ENCODE measurements at regions not wholly inside any gene's neighbourhood (a gene's known extent, or its start where the extent isn't known, plus 50 kb on each side); places are given as distances from the start of the nearest gene placed in this dataset.

DNA sequence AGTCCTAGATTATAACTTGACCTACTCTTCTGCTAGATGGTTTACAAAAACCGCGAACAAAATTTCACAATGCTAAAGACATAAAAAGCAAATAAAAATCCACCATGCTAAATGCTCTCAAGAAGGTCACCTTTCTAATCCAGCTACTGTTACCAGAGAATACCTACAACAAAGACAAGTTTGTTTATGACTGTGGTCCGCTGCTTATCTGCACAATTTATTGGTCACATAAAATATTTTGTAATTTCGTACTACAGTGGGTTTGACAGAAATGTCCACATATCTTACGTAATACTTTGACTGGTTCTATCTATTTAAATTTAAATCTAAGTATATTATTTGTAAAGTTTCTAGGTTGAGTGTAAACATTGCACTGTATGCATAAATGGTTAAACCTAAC is 257.6 kb upstream of the ZNF608 start:
- no peak for DNase-seq (ENCODE audit: low spot score)

DNA sequence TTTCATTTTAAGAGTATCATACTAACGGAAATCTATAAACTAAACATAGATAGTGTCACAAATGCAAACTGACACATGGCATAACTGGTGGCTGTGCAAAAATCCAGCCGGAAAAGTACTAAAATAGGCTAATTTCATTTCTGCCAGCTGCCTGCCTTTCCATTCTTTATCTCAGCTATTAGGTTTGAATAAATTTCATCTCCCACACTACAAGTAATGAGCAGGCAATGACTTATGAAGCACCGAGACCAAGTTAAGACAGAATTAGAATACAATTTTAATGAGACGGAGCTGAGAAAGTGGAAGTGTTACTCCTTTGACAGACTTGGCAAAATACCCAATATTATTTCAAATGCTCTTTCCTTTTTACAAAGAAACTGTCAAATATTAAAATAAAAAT is 258.8 kb upstream of the ZNF608 start:
- no peak for DNase-seq (ENCODE audit: low spot score)

DNA sequence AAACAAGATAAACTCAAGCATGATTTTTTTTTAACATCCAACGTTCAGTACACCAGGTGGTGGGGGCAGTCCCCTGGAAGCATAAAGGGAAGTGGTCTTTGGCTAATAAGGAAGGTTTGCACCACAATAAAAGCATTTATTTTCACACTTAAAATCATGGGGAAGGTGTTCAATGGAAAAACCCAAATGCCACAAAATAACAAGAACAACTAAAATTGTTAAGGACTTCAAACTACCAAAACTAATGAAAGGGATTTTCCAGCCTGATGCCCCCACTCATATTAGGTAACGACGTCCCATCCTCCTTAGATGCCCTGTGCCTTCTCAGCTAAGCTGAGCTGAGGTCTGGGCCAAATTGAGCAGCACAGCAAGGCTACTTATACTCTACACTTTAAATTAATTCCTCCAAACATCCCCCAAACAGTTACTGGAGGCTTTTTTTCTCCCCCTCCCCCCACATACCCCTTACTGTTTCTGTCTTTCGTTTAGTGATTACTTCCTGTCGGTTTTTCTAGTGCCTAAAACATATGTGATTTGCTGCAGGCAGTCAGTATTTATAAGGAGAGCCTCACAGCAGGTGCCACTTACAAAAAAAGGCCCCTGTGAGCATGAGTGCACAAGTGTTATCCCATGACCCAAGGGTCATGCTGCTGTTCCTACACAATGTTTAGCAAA is 259.7 kb upstream of the ZNF608 start:
- DNase-seq (ENCODE audit: low spot score) = no peak

DNA sequence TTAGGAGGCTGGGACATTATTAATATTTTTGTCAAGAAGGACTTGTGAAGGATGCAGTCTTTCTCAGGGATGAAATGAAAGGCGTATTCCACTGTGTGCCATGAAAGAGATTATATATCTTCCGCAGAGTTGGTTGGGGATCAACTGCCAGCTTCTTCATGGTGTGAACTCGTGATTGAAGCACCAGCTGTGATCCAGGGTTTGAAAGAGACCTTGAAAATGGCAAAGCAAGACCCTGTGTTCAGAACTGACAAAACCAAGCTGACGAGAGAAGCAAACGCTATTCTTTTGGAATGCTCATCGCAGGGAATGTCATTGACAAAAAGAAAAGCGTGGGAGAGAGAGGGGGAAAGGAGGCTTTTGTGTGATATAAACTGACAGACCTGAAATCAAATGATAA is 263.9 kb upstream of the ZNF608 start:
- no peak for DNase-seq (ENCODE audit: low spot score)

DNA sequence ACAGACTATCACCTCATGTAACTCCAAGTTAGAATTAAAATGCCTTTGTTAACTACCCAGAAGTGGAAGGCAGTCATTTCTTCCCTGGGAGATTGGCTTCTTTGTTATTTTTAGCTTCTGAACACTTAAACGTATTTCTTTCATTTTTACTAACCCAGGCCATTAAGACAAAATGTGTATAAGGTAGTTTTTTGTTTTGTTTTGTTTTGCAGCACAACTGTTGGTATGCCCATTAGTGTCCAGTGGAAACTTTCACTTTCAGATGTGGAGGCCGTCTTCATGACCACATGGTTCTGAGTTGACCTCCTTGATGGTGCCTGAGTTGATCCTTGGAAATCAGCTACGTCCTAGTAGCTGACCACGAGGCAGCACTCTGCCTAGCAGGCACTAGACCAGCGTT is 264.6 kb upstream of the ZNF608 start:
- no peak for DNase-seq (ENCODE audit: low spot score)

DNA sequence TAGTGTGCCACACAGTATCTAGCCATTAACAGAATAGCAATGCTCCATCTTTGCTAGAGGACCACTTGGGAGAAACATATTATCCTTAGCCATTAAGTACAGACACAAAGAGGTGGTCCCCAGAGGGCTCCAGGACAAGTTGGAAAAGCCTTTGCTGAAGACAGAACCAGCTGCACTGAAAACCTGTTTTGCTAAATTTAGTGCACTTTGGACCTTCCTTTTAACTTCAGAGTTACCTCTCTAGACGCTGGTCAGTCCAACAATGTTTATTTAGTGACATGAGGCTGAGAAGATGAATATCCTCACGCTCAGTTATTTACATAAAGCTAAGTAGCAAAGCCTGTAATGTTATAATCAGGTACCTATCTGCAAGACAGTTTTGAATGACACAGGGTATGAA is 265.0 kb upstream of the ZNF608 start:
- no peak for DNase-seq (ENCODE audit: low spot score)

DNA sequence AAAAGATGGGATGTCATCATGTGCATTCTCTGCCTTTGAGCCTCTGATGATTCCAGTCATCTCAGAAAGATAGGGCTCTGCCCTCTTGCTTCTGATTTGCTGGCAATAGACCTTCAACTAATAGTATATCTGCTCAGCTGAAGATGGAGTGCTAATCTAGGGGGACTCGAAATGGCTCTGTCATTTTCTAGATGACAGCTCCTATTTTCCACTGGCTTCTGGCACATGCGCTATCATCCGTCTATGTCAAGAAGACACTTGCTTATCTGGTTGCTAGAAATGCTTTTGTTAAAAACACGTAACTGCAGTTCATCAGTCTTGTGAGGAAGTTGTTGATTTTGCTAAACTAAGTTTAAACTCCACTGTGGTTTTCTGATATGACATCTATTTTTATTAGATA is 265.5 kb upstream of the ZNF608 start:
- DNase-seq (ENCODE audit: low spot score) = no peak

DNA sequence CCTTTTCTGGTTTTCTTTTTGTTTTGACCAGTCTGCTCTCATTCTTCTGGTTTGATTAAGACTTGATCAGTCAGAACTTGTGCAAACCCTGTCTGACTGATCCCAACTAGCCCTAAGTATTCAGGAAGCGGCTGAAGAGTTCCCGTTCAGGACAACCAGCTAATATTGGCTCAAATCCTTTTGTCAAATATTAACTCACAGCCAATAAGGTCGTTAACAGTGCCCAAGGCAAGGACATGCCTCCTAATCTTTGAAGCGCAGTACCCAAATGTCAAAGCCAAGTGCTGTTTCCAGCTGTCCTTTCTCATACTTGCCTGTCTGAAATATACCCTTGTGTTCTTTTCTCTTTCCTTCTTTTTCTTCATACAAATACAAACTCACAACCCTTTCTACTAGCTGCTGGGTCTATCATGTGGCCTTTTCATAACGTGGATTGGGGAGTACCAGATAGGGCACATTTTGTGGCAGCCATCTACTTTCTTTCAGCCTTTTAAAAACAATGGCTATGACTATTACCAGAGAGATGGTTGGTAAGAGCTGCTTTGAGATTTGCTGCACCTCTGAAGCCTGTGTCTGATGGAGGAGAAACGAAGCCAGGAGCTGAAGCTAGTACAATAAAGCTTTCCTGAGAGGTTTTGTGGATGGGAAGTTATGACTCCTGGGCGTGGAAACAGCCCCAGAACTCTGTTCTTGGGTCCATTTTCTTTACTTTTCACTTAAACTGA is 266.4 kb upstream of the ZNF608 start:
- no peak for DNase-seq (ENCODE audit: low spot score)

DNA sequence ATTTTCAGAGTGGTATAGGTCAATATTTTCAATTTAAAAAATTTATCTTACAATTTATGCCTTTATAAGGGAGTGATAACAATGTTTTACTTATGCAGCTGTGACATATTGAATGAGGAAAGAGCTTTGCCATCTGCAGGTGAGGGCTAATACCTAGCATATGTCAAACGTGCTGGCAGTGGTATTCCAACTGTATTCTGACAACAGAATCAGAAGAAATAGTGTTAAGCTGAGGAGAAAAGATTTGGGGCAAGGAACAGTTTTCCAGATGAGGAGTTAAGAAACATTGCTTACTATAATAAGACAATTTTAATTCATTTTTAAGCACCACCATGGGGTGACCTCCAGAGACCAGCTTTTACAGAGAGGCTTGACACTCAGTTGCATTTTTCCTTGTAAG is 267.8 kb upstream of the ZNF608 start:
- no peak for DNase-seq (ENCODE audit: low spot score)

DNA sequence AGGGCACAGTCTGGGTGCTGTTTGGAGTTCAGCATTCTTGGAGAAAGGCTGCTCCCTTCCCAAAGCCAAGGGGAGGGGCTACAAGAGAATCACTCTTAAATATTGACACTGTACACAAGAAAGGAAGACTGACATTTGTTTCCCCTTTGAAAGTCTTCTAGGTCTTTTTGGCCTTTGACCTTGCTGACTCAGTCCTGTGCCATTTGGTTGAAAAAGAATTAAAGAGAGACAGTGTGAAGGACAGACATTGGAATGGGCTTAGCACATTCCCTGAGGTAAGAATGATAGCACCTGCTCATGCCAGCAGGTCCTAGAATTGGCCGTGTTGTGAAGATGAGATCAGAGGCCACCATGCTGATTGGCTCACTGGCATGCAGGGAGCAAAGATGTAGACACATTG is 271.4 kb upstream of the ZNF608 start:
- DNase-seq (ENCODE audit: low spot score) = no peak

DNA sequence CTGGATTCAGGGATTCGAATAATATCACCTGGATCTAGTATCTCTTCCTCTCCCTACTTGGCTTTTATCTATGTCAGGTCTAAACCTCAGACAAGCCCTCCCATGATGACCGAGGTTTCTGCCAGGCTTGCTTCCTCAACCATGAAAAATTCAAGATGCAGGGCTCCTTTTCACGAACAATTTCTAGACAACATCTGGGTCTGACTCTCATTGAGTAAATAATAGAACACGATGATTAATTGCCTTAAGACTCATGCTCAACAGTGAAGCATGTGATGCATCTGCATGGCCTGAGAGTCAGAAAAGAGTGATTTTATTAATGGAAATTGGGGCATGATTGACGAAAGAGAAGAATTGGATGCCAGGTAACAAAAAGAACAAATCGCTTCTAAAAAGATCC is 277.2 kb upstream of the ZNF608 start:
- DNase-seq (ENCODE audit: low spot score) = no peak

DNA sequence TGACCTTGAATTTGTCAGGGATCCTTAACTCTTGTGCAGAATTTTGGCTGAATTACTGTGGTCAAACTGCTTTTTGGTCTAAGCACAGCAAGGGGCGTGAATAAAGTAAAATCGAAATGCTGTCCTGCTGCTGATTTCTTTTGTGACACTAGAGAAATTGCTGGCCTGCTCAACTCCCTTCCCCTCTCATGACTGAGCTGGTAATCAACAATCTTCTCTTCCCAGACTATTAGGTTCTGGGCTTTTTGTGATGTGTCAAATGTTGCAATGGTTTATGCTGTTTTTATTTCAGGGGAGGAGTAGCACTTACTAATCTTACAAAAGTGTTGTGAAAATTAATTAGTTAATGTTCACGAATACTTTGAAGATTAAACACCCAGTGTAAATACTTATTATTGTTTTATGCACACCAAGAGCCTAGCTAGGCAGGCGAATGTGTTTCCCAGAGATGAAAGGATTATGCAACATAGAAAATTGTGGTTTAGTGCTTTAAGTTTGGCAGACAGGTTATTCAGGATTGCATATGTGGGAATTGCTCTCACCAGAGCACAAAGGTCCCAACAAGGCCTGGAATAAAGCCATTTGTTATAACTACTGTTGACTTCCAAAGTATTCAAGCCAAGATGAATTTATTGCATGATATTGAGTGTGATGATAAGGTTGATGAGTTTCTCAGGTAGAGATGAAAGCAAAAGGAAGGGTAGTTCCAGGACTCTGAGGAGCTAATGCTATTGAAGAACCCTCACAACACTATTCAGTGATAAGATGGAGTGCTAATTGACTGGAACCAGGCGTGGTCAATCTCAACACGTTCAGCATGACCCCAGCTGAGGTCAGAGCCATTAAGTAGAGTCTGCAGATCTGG is 280.7 kb upstream of the ZNF608 start:
- DNase-seq (ENCODE audit: low spot score) = no peak

DNA sequence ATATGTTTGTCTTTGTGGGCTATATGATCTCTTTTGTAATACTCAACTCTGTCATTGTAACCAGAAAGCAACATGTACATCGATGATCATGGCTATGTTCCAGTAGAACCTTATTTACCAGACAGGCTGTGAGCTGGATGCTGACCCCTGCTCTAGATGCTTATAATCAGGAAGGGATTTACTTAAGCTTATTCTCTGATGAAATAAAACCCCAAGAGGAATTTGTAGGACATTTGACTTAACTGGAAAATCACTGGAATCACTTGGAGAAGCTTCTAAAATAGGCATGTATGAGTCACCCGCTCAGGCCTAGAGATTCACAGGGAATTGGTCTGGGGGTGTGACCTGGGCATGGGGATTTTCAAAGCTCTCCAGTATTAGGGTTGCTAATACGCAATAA is 285.8 kb upstream of the ZNF608 start:
- no peak for DNase-seq (ENCODE audit: low spot score)

DNA sequence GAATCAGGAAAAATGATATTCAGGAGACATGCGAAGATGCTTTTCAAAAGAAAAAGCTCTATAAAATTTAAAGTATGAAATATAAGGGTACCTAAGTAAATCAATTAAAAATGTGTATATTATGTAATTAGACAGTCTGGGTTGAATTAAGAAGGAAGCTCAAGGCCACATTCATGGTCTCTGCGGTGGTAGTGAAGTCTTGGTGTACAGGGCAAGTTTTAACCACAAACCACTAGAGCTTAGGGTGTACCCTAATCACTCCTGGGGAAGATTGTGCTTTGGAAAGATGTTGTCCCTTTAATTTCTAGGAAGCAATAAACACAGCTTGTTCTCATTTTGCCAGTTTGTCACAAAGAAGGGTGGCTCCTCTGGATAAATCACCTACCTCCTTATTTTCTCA is 287.2 kb upstream of the ZNF608 start:
- DNase-seq (ENCODE audit: low spot score) = no peak

DNA sequence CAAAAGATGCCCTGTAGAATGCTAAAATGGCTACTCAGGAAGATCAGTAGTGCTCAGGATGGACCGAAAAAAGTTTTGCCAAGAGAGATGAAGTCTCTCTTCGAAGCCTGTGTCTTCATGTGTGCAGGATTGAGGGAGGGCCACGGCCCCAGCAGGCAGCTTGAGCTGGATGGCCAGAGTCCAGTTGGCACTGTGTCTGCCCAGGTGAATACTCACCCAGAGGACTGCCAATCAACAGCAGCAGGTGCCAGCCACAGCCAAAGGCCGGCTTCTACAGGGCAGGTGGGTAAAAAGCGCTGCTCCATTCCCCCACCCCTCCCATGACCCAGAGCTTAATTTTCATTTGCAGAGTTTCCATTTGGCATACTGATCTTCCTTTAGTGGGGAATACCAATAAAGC is 287.9 kb upstream of the ZNF608 start:
- no peak for DNase-seq (ENCODE audit: low spot score)

DNA sequence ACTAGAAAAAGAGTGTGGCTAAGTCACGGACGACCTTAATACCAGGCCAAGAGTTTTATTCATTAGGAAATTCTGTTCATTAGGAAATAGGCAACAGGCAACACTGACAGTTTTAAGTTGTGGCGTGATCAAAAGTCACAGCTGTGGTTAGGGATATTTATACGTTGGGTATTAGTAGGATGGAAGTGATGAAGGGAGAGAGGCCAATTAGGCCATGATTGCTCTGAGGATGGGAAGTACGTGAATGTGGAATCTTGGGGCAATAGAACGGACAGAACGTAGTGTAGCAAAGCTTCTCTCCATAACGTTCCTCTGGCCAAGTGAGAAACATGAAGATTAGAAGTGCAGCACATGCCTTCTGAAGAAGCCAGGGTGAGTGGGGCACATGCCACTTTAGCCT is 290.1 kb upstream of the ZNF608 start:
- DNase-seq (ENCODE audit: low spot score) = no peak

DNA sequence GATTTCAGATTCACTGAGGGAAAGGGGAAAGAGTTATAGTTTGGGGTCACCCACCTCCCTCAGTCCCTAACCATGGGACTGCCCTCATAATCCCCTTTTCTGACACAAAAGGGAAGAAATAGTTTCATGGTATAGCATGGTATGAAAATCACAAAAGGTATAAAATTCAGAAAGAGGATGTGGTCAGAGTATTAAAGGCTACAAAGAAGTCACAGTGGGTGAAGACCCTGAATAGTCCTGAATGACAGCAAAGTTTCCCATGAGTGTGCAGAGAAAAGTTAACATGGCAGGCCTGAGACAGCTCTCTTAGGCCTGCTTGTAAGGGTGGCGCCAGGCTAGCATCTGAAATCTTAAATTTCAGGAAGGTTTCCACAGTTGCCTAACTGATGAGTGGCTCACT is 290.6 kb upstream of the ZNF608 start:
- no peak for DNase-seq (ENCODE audit: low spot score)

DNA sequence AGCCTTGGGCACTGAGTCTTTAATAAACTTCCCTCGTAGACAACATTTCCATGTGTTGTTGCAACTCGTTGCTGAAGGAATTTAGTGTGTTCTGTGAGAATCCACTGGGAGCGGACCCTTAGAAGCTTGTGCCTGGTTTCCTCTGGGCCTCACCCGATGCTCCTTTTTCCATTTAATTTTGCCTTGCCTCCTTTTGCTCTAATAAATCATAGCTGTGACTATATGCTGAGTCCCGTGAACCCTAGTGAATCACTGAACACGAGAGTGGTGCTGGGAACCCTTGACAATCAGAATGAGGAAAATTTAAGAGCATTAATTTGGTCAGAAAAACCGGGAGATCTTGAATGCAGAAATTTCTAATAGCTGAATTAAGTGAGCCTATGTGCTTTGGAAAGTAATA is 291.1 kb upstream of the ZNF608 start:
- no peak for DNase-seq (ENCODE audit: low spot score)

DNA sequence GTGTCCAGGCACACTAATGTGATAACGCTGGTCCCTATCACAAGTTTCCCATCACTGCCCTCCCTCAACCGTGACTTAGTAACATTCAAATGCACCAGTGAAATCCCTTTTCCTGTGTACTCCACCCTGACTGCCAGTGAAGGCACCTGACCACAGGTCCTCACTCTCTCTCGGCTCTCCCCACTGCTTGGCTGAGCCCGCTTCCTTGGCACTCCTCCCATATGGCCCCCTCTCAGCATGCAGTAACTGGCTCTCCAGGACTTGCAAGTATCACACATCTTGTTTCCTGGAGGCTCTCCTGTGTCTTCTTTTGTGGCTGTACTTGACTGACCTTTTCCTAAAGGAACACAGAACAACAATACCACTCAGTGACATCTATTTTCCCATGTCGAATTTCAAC is 292.0 kb upstream of the ZNF608 start:
- no peak for DNase-seq (ENCODE audit: low spot score)

DNA sequence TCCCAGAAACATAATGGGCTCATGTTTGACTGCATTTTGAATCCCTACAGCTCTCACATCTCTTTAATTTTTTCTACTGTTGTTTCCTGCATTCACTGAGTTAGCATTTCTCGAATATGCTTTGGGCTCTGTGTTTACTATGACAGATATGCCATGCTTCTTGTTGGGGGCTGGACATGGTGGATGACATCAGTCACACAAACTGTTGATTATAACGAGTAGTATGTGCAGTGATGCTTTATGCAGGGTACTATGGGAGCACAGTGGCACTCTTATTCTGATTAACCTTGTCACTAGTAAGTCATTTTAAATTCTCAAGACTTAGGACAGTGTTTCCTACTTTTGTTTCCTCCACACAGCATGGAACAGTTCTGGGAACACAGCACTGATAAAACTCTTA is 295.4 kb upstream of the ZNF608 start:
- no peak for DNase-seq (ENCODE audit: low spot score)

DNA sequence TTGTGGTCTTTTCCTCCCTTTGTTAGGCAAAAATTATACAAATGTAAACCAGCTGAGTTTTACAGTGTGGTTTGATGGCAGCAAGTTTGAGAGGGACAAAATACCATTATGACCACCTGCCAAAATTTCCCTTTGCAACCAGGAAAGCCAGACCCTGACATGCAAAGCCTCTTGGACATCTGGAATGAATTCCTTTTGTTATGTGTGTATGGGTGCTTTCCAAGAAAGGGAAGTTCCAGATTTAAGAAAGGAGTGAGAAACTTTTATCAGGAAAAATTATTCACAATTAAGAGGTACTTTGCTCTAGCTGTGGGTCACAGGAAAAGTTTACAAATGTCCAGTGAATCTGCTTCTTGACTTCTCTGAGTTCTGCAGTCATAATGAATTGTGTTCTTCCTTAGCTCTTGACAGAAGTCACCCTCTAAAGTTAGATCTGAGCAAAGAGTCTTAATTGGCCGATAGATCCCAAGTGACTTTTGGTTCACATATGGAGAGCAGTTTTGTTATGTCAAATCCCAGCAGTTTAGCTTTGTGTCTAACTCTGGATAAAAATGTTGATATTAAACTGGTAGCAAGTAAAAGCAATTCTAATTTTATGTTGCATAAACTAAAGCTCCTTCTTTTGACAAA is 295.9 kb upstream of the ZNF608 start:
- peak; percentile 31 for DNase-seq (ENCODE audit: low spot score)

DNA sequence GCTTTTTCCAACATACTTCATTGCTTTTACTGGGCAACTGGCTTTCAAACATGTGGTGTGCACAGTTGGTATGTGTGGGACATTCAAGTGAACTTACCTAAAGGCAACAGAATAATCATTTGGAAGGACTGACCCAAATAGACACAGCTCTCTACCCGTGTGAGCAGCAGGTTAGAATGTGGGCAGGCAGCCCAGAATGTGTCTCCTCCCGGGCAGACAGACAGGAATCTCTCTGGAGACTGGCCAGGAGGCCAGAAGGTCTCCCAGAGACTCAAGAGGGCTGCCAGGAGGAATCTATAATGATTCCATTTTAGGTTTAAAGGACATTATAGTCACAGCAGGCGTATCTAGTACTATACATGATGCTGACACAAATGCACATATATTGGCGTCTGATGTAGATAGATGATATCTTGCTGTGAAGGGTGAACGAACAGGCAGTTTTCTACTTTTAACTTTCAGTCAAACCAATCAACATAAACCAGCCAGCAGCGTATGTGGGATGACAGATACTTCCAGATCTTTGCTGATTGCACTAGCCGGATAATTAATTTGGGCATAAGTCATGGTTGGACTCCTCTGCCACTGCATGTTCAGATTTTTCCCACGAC is 297.4 kb upstream of the ZNF608 start:
- peak; percentile 42 for DNase-seq (ENCODE audit: low spot score)

All from GM03348 (cell line).